H1 (cell line): ENCODE measurements at regions not wholly inside any gene's neighbourhood (a gene's known extent, or its start where the extent isn't known, plus 50 kb on each side); places are given as distances from the start of the nearest gene placed in this dataset.
A peak's percentile ranks its signal among the peaks of the same experiment; 100 is the strongest.

Experiments
- CTCF ChIA-PET: fragments of 300-600 bp; sonication (Branson Sonifier 250); formaldehyde crosslinking; loops from one replicate; lab custom pipeline; 2021; ENCODE audit not compliant: partially characterized antibody; lab: Charles Lee
- POLR2A ChIA-PET: fragments of 300-600 bp; sonication (Branson Sonifier 250); formaldehyde crosslinking; loops from one replicate; lab custom pipeline; 2021; ENCODE audit warnings: inconsistent platforms; ENCODE audit not compliant: partially characterized antibody; lab: Charles Lee
- DNase-seq, 2 experiments: peaks; one replicate each; pipeline versions ENCODE4 v3.0.0 to v3.0.0-alpha.2; 2010 to 2022; ENCODE audit warnings: low spot score in 2 of 2, low read depth in 1 of 2, mixed read lengths in 1 of 2
- FAIRE-seq: peaks from 2 replicates; lab custom pipeline; 2011; peaks lifted over from hg19 to GRCh38; lab: Jason Lieb, UNC
- H2AFZ ChIP-seq: 2 replicates; pipeline ENCODE4 v1.8.1; 2012; ENCODE audit warnings: low read length, inconsistent platforms
- H2AK5ac ChIP-seq: 2 replicates; pipeline ENCODE4 v1.6.1; 2013; ENCODE audit warnings: low read depth, low read length
- H2BK120ac ChIP-seq: replicated peaks from 2 replicates; pipeline ENCODE3; 2013; ENCODE audit warnings: low read depth, low read length, inconsistent platforms
- H2BK12ac ChIP-seq: 2 replicates; pipeline ENCODE4 v1.6.1; 2013; ENCODE audit warnings: low read depth, low read length
- H2BK15ac ChIP-seq: 2 replicates; pipeline ENCODE4 v1.6.1; 2013; ENCODE audit warnings: low read length
- H2BK20ac ChIP-seq: 2 replicates; pipeline ENCODE4 v1.6.1; 2013; ENCODE audit warnings: low read length
- H2BK5ac ChIP-seq: 2 replicates; pipeline ENCODE4 v1.6.1; 2013; ENCODE audit warnings: low read depth, low read length
- H3K14ac ChIP-seq: 2 replicates; pipeline ENCODE4 v1.6.1; 2013; ENCODE audit warnings: inconsistent platforms; ENCODE audit not compliant: insufficient read length
- H3K18ac ChIP-seq: 2 replicates; pipeline ENCODE4 v1.6.1; 2013; ENCODE audit warnings: low read length; ENCODE audit errors: extremely low read depth
- H3K23ac ChIP-seq: 2 replicates; pipeline ENCODE4 v1.6.1; 2013; ENCODE audit warnings: inconsistent platforms; ENCODE audit not compliant: insufficient read length
- H3K23me2 ChIP-seq: 2 replicates; pipeline ENCODE4 v1.6.1; 2013; ENCODE audit warnings: low read depth, low read length
- H3K27ac ChIP-seq: 2 replicates; pipeline ENCODE4 v1.6.1; 2011; ENCODE audit warnings: low read depth, low read length, inconsistent platforms
- H3K27me3 ChIP-seq, 4 experiments: replicated peaks in 1 of 4; 1 replicate in 1 of 4; 2 replicates in 3 of 4; pipeline versions ENCODE4 v1.6.1 to v1.8.1; 2011 to 2013; ENCODE audit warnings: low read length in 3 of 4, mild to moderate bottlenecking in 3 of 4, inconsistent platforms in 2 of 4, mixed read lengths in 2 of 4, moderate library complexity in 1 of 4; ENCODE audit not compliant: control insufficient read depth in 3 of 4, insufficient read depth in 3 of 4; ENCODE audit errors: extremely low read depth in 1 of 4
- H3K36me3 ChIP-seq, 4 experiments: 2 replicates each; pipeline versions ENCODE4 v1.6.1 to v1.8.1; 2011 to 2013; ENCODE audit warnings: mild to moderate bottlenecking in 4 of 4, low read length in 3 of 4, moderate library complexity in 2 of 4, control low read depth in 1 of 4, inconsistent platforms in 1 of 4; ENCODE audit not compliant: insufficient read depth in 4 of 4, control insufficient read depth in 2 of 4
- H3K4ac ChIP-seq: replicated peaks from 2 replicates; pipeline ENCODE3; 2013; ENCODE audit warnings: low read length, low read depth, mixed read lengths, inconsistent platforms; ENCODE audit not compliant: insufficient read length
- H3K4me1 ChIP-seq, 4 experiments: replicated peaks in 1 of 4; 1 replicate in 1 of 4; 2 replicates in 3 of 4; pipeline versions ENCODE4 v1.6.1 to v1.8.1; 2011 to 2013; ENCODE audit warnings: low read length in 3 of 4, inconsistent platforms in 2 of 4, mixed read lengths in 1 of 4; ENCODE audit not compliant: insufficient read depth in 4 of 4, control insufficient read depth in 3 of 4
- H3K4me2 ChIP-seq, 2 experiments: 2 replicates each; pipeline versions ENCODE4 v1.6.1 to v1.8.1; 2011 to 2013; ENCODE audit warnings: low read depth in 2 of 2, low read length in 2 of 2, control low read depth in 1 of 2, inconsistent platforms in 1 of 2, mild to moderate bottlenecking in 1 of 2; ENCODE audit not compliant: insufficient read depth in 1 of 2
- H3K4me3 ChIP-seq, 4 experiments: fragments of 200-600, 300-600 bp in 1 of 4; sonication (generic), shearing (Covaris generic), sonication (Bioruptor Twin) in 1 of 4; 2 replicates each; pipeline versions ENCODE4 v1.5.1 to v1.8.1; 2011 to 2016; ENCODE audit warnings: low read length in 4 of 4, low read depth in 3 of 4, control low read depth in 2 of 4, inconsistent platforms in 2 of 4, mild to moderate bottlenecking in 2 of 4, mixed read lengths in 1 of 4, moderate library complexity in 1 of 4; ENCODE audit not compliant: insufficient read depth in 2 of 4; ENCODE audit errors: extremely low read depth in 1 of 4
- H3K56ac ChIP-seq: replicated peaks from 2 replicates; pipeline ENCODE3; 2013; ENCODE audit warnings: low read depth, mild to moderate bottlenecking, mixed read lengths, low read length, inconsistent platforms; ENCODE audit not compliant: insufficient read length
- H3K79me1 ChIP-seq: 2 replicates; pipeline ENCODE4 v1.6.1; 2013; ENCODE audit warnings: low read depth, low read length, control low read depth
- H3K79me2 ChIP-seq, 2 experiments: 2 replicates each; pipeline versions ENCODE4 v1.6.1 to v1.8.1; 2012 to 2013; ENCODE audit warnings: low read length in 2 of 2, mild to moderate bottlenecking in 2 of 2, inconsistent platforms in 1 of 2; ENCODE audit not compliant: insufficient read depth in 2 of 2, control insufficient read depth in 1 of 2
- H3K9ac ChIP-seq, 4 experiments: replicated peaks in 1 of 4; 1 replicate in 1 of 4; 2 replicates in 3 of 4; pipeline versions ENCODE4 v1.6.1 to v1.8.1; 2011 to 2013; ENCODE audit warnings: low read depth in 3 of 4, low read length in 3 of 4, control low read depth in 2 of 4, mild to moderate bottlenecking in 2 of 4, moderate library complexity in 2 of 4, inconsistent platforms in 1 of 4; ENCODE audit errors: extremely low read depth in 1 of 4
- H3K9me3 ChIP-seq, 2 experiments: 2 replicates each; pipeline versions ENCODE4 v1.6.1 to v1.8.1; 2012 to 2013; ENCODE audit warnings: mild to moderate bottlenecking in 2 of 2, moderate library complexity in 2 of 2, control low read depth in 1 of 2, inconsistent platforms in 1 of 2, low read depth in 1 of 2, low read length in 1 of 2, mixed read lengths in 1 of 2; ENCODE audit not compliant: insufficient read depth in 2 of 2
- H4K20me1 ChIP-seq, 2 experiments: replicated peaks in 1 of 2; 2 replicates each; pipeline versions ENCODE3 to v1.8.1; 2011 to 2013; ENCODE audit warnings: inconsistent platforms in 2 of 2, low read length in 2 of 2, mild to moderate bottlenecking in 1 of 2; ENCODE audit not compliant: insufficient read depth in 2 of 2, control insufficient read depth in 1 of 2
- H4K5ac ChIP-seq: 2 replicates; pipeline ENCODE4 v1.6.1; 2013; ENCODE audit warnings: low read length, low read depth, mixed read lengths, inconsistent platforms; ENCODE audit not compliant: insufficient read length
- H4K8ac ChIP-seq: 2 replicates; pipeline ENCODE4 v1.8.0; 2013; ENCODE audit warnings: mild to moderate bottlenecking, moderate library complexity, low read length, inconsistent platforms; ENCODE audit not compliant: insufficient read depth; ENCODE audit errors: extremely low read depth
- H4K91ac ChIP-seq: replicated peaks from 2 replicates; pipeline ENCODE3; 2013; ENCODE audit warnings: low read length, mixed read lengths, inconsistent platforms; ENCODE audit not compliant: insufficient read length
- CBX5 ChIP-seq: fragments of 300-800, 300-1000 bp; sonication (generic); IDR thresholded peaks from 2 replicates; pipeline ENCODE4 v1.7.1; 2016; ENCODE audit warnings: antibody characterized with exemption, low read length, low read depth
- CEBPB ChIP-seq: IDR thresholded peaks from 2 replicates; pipeline ENCODE4 v1.6.1; 2012; ENCODE audit warnings: low read depth, low read length
- CTBP2 ChIP-seq: IDR thresholded peaks from 2 replicates; pipeline ENCODE4 v1.7.0; 2011; ENCODE audit warnings: borderline replicate concordance, mild to moderate bottlenecking, moderate library complexity, mixed read lengths, low read length; ENCODE audit not compliant: insufficient read depth, insufficient read length
- KDM5A ChIP-seq: fragments of 200-600 bp; IDR thresholded peaks from 2 replicates; pipeline ENCODE4 v1.7.1; 2012; ENCODE audit warnings: mild to moderate bottlenecking, low read length, inconsistent platforms, mixed read lengths
- MAX ChIP-seq: IDR thresholded peaks from 2 replicates; pipeline ENCODE4 v1.6.1; 2012; ENCODE audit warnings: inconsistent platforms
- POLR2AphosphoS5 ChIP-seq: IDR thresholded peaks from 2 replicates; pipeline ENCODE4 v1.6.1; 2011; ENCODE audit warnings: low read depth, low read length
- SP1 ChIP-seq: IDR thresholded peaks from 2 replicates; pipeline ENCODE4 v1.6.1; 2011; ENCODE audit warnings: low read depth, low read length
- USF2 ChIP-seq: IDR thresholded peaks from 2 replicates; pipeline ENCODE4 v1.6.1; 2011; ENCODE audit warnings: low read length, improper control_type of control experiment
- YY1 ChIP-seq: IDR thresholded peaks from 2 replicates; pipeline ENCODE4 v1.6.1; 2011; ENCODE audit warnings: low read depth, mild to moderate bottlenecking, low read length
- WGBS, 2 experiments: shearing (Covaris generic) in 1 of 2; methylation state at CpG; one replicate each; pipeline versions ENCODE4 v1.1.6 to v1.1.7; 2013 to 2015; ENCODE audit warnings: low lambda C conversion rate in 2 of 2, mixed read lengths in 2 of 2, inconsistent platforms in 1 of 2, low coverage in 1 of 2, missing lambda C conversion rate in 1 of 2; ENCODE audit not compliant: insufficient replicate concordance in 2 of 2, insufficient coverage in 1 of 2, insufficient read length in 1 of 2; ENCODE audit errors: extremely low coverage in 1 of 2, missing lambda C conversion rate in 1 of 2; 5-methylcytosine and 5-hydroxymethylcytosine counted together

- DNase-seq (no peak), FAIRE-seq (no peak)
- no peaks in the 10 kb centered on the region for H3K9me3 ChIP-seq
- 0 out of 2 replicates have a peak, but pooled peaks cover 3% of the 10 kb centered on the region for H3K79me1 ChIP-seq
- no peak overlapping the region for H3K23ac ChIP-seq
- CTCF ChIA-PET, result no interaction called here
- peak overlapping the region; percentile 41; the same call in 1 of the 2 replicates for H2AK5ac ChIP-seq
- no peak overlapping the region for H2BK15ac ChIP-seq
- H2BK12ac ChIP-seq, result no peak overlapping the region
- no peaks in the 10 kb centered on the region; a peak in 1 of 8 replicates for H3K36me3 ChIP-seq
- peak overlapping the region; percentile 45 for H3K14ac ChIP-seq
- H2BK20ac ChIP-seq, result no peak overlapping the region
- H3K27ac ChIP-seq, result no peak overlapping the region
- no peak overlapping the region for H3K4me3 ChIP-seq
- no peak overlapping the region for H4K8ac ChIP-seq
- no peak overlapping the region for H2BK120ac ChIP-seq
- no peak overlapping the region for H4K91ac ChIP-seq
- H3K18ac ChIP-seq, result no peak overlapping the region
- no peaks in the 10 kb centered on the region for H3K4me1 ChIP-seq
- no peak overlapping the region for H3K4ac ChIP-seq
- H3K56ac ChIP-seq, result no peak overlapping the region
- peaks cover 0 to 7% of the 10 kb centered on the region in 2 experiments; a peak in 1 of 4 replicates for H3K79me2 ChIP-seq
- H3K4me2 ChIP-seq, result no peak overlapping the region
- peaks cover 8% of the 10 kb centered on the region; the same call in 1 of the 2 replicates for H3K23me2 ChIP-seq
- no peak overlapping the region for H2AFZ ChIP-seq
- H3K9ac ChIP-seq, result no peak overlapping the region
- H2BK5ac ChIP-seq, result no peak overlapping the region
- POLR2A ChIA-PET, result no interaction called here
- no peaks in the 10 kb centered on the region for H3K27me3 ChIP-seq
- WGBS, 2 experiments, result 88 to 100% methylated on average over 1 to 5 of the region's 5 CpGs
- no peak overlapping the region for H4K5ac ChIP-seq
- no peaks in the 10 kb centered on the region for H4K20me1 ChIP-seq
- no peak for TF ChIP-seq MAX
- TF ChIP-seq KDM5A, result no peak
- no peak for TF ChIP-seq YY1
- no peak for TF ChIP-seq POLR2AphosphoS5
- TF ChIP-seq SP1, result no peak
- no peak for TF ChIP-seq CEBPB
- no peak for TF ChIP-seq CTBP2
- TF ChIP-seq CBX5, result no peak
- TF ChIP-seq USF2, result no peak
Observed at GRCh38 chr22:47647720-47648119, 885.3 kb downstream of the TBC1D22A start.
